Breast epithelium (tissue), 3 donors: ENCODE measurements at regions not wholly inside any gene's neighbourhood (a gene's known extent, or its start where the extent isn't known, plus 50 kb on each side); places are given as distances from the start of the nearest gene placed in this dataset.

ENCODE experiments used
- CTCF ChIP-seq, 3 donors: fragments of 450-650 bp; IDR thresholded peaks; one replicate each; pipeline ENCODE4 v1.5.1; 2016 to 2017; ENCODE audit warnings: antibody characterized with exemption in 3 of 3, mild to moderate bottlenecking in 3 of 3, moderate library complexity in 3 of 3
- POLR2A ChIP-seq: fragments of 450-650 bp; IDR thresholded peaks from one replicate; pipeline ENCODE4 v1.6.1; 2016; ENCODE audit warnings: antibody characterized with exemption, mild to moderate bottlenecking, moderate library complexity
- POLR2AphosphoS5 ChIP-seq, 3 donors: sonication (generic); formaldehyde crosslinking; IDR thresholded peaks; one replicate each; pipeline ENCODE4 v1.6.1; 2017; ENCODE audit warnings: antibody characterized with exemption in 3 of 3

GRCh38 chr14:42192738-42193653, 586.3 kb downstream of the LRFN5 start:
- TF ChIP-seq CTCF (IDR thresholded peaks at IDR 0.05): no peak
- TF ChIP-seq POLR2A: no peak
- TF ChIP-seq POLR2AphosphoS5 (IDR thresholded peaks at IDR 0.05): no peak
